H1 (cell line): ENCODE measurements at regions not wholly inside any gene's neighbourhood (a gene's known extent, or its start where the extent isn't known, plus 50 kb on each side); places are given as distances from the start of the nearest gene placed in this dataset.

Experiments
- CTCF ChIA-PET: fragments of 300-600 bp; sonication (Branson Sonifier 250); formaldehyde crosslinking; loops from one replicate; lab custom pipeline; 2021; ENCODE audit not compliant: partially characterized antibody; lab: Charles Lee
- POLR2A ChIA-PET: fragments of 300-600 bp; sonication (Branson Sonifier 250); formaldehyde crosslinking; loops from one replicate; lab custom pipeline; 2021; ENCODE audit warnings: inconsistent platforms; ENCODE audit not compliant: partially characterized antibody; lab: Charles Lee
- DNase-seq, 2 experiments: peaks; one replicate each; pipeline versions ENCODE4 v3.0.0 to v3.0.0-alpha.2; 2010 to 2022; ENCODE audit warnings: low spot score in 2 of 2, low read depth in 1 of 2, mixed read lengths in 1 of 2
- FAIRE-seq: peaks from 2 replicates; lab custom pipeline; 2011; peaks lifted over from hg19 to GRCh38; lab: Jason Lieb, UNC
- H2AFZ ChIP-seq: 2 replicates; pipeline ENCODE4 v1.8.1; 2012; ENCODE audit warnings: low read length, inconsistent platforms
- H2AK5ac ChIP-seq: 2 replicates; pipeline ENCODE4 v1.6.1; 2013; ENCODE audit warnings: low read depth, low read length
- H2BK120ac ChIP-seq: replicated peaks from 2 replicates; pipeline ENCODE3; 2013; ENCODE audit warnings: low read depth, low read length, inconsistent platforms
- H2BK12ac ChIP-seq: 2 replicates; pipeline ENCODE4 v1.6.1; 2013; ENCODE audit warnings: low read depth, low read length
- H2BK15ac ChIP-seq: 2 replicates; pipeline ENCODE4 v1.6.1; 2013; ENCODE audit warnings: low read length
- H2BK20ac ChIP-seq: 2 replicates; pipeline ENCODE4 v1.6.1; 2013; ENCODE audit warnings: low read length
- H2BK5ac ChIP-seq: 2 replicates; pipeline ENCODE4 v1.6.1; 2013; ENCODE audit warnings: low read depth, low read length
- H3K14ac ChIP-seq: 2 replicates; pipeline ENCODE4 v1.6.1; 2013; ENCODE audit warnings: inconsistent platforms; ENCODE audit not compliant: insufficient read length
- H3K18ac ChIP-seq: 2 replicates; pipeline ENCODE4 v1.6.1; 2013; ENCODE audit warnings: low read length; ENCODE audit errors: extremely low read depth
- H3K23ac ChIP-seq: 2 replicates; pipeline ENCODE4 v1.6.1; 2013; ENCODE audit warnings: inconsistent platforms; ENCODE audit not compliant: insufficient read length
- H3K23me2 ChIP-seq: 2 replicates; pipeline ENCODE4 v1.6.1; 2013; ENCODE audit warnings: low read depth, low read length
- H3K27ac ChIP-seq: 2 replicates; pipeline ENCODE4 v1.6.1; 2011; ENCODE audit warnings: low read depth, low read length, inconsistent platforms
- H3K27me3 ChIP-seq, 4 experiments: replicated peaks in 1 of 4; 1 replicate in 1 of 4; 2 replicates in 3 of 4; pipeline versions ENCODE4 v1.6.1 to v1.8.1; 2011 to 2013; ENCODE audit warnings: low read length in 3 of 4, mild to moderate bottlenecking in 3 of 4, inconsistent platforms in 2 of 4, mixed read lengths in 2 of 4, moderate library complexity in 1 of 4; ENCODE audit not compliant: control insufficient read depth in 3 of 4, insufficient read depth in 3 of 4; ENCODE audit errors: extremely low read depth in 1 of 4
- H3K36me3 ChIP-seq, 4 experiments: 2 replicates each; pipeline versions ENCODE4 v1.6.1 to v1.8.1; 2011 to 2013; ENCODE audit warnings: mild to moderate bottlenecking in 4 of 4, low read length in 3 of 4, moderate library complexity in 2 of 4, control low read depth in 1 of 4, inconsistent platforms in 1 of 4; ENCODE audit not compliant: insufficient read depth in 4 of 4, control insufficient read depth in 2 of 4
- H3K4ac ChIP-seq: replicated peaks from 2 replicates; pipeline ENCODE3; 2013; ENCODE audit warnings: low read length, low read depth, mixed read lengths, inconsistent platforms; ENCODE audit not compliant: insufficient read length
- H3K4me1 ChIP-seq, 4 experiments: replicated peaks in 1 of 4; 1 replicate in 1 of 4; 2 replicates in 3 of 4; pipeline versions ENCODE4 v1.6.1 to v1.8.1; 2011 to 2013; ENCODE audit warnings: low read length in 3 of 4, inconsistent platforms in 2 of 4, mixed read lengths in 1 of 4; ENCODE audit not compliant: insufficient read depth in 4 of 4, control insufficient read depth in 3 of 4
- H3K4me2 ChIP-seq, 2 experiments: 2 replicates each; pipeline versions ENCODE4 v1.6.1 to v1.8.1; 2011 to 2013; ENCODE audit warnings: low read depth in 2 of 2, low read length in 2 of 2, control low read depth in 1 of 2, inconsistent platforms in 1 of 2, mild to moderate bottlenecking in 1 of 2; ENCODE audit not compliant: insufficient read depth in 1 of 2
- H3K4me3 ChIP-seq, 4 experiments: fragments of 200-600, 300-600 bp in 1 of 4; sonication (generic), shearing (Covaris generic), sonication (Bioruptor Twin) in 1 of 4; 2 replicates each; pipeline versions ENCODE4 v1.5.1 to v1.8.1; 2011 to 2016; ENCODE audit warnings: low read length in 4 of 4, low read depth in 3 of 4, control low read depth in 2 of 4, inconsistent platforms in 2 of 4, mild to moderate bottlenecking in 2 of 4, mixed read lengths in 1 of 4, moderate library complexity in 1 of 4; ENCODE audit not compliant: insufficient read depth in 2 of 4; ENCODE audit errors: extremely low read depth in 1 of 4
- H3K56ac ChIP-seq: replicated peaks from 2 replicates; pipeline ENCODE3; 2013; ENCODE audit warnings: low read depth, mild to moderate bottlenecking, mixed read lengths, low read length, inconsistent platforms; ENCODE audit not compliant: insufficient read length
- H3K79me1 ChIP-seq: 2 replicates; pipeline ENCODE4 v1.6.1; 2013; ENCODE audit warnings: low read depth, low read length, control low read depth
- H3K79me2 ChIP-seq, 2 experiments: 2 replicates each; pipeline versions ENCODE4 v1.6.1 to v1.8.1; 2012 to 2013; ENCODE audit warnings: low read length in 2 of 2, mild to moderate bottlenecking in 2 of 2, inconsistent platforms in 1 of 2; ENCODE audit not compliant: insufficient read depth in 2 of 2, control insufficient read depth in 1 of 2
- H3K9ac ChIP-seq, 4 experiments: replicated peaks in 1 of 4; 1 replicate in 1 of 4; 2 replicates in 3 of 4; pipeline versions ENCODE4 v1.6.1 to v1.8.1; 2011 to 2013; ENCODE audit warnings: low read depth in 3 of 4, low read length in 3 of 4, control low read depth in 2 of 4, mild to moderate bottlenecking in 2 of 4, moderate library complexity in 2 of 4, inconsistent platforms in 1 of 4; ENCODE audit errors: extremely low read depth in 1 of 4
- H3K9me3 ChIP-seq, 2 experiments: 2 replicates each; pipeline versions ENCODE4 v1.6.1 to v1.8.1; 2012 to 2013; ENCODE audit warnings: mild to moderate bottlenecking in 2 of 2, moderate library complexity in 2 of 2, control low read depth in 1 of 2, inconsistent platforms in 1 of 2, low read depth in 1 of 2, low read length in 1 of 2, mixed read lengths in 1 of 2; ENCODE audit not compliant: insufficient read depth in 2 of 2
- H4K20me1 ChIP-seq, 2 experiments: replicated peaks in 1 of 2; 2 replicates each; pipeline versions ENCODE3 to v1.8.1; 2011 to 2013; ENCODE audit warnings: inconsistent platforms in 2 of 2, low read length in 2 of 2, mild to moderate bottlenecking in 1 of 2; ENCODE audit not compliant: insufficient read depth in 2 of 2, control insufficient read depth in 1 of 2
- H4K5ac ChIP-seq: 2 replicates; pipeline ENCODE4 v1.6.1; 2013; ENCODE audit warnings: low read length, low read depth, mixed read lengths, inconsistent platforms; ENCODE audit not compliant: insufficient read length
- H4K8ac ChIP-seq: 2 replicates; pipeline ENCODE4 v1.8.0; 2013; ENCODE audit warnings: mild to moderate bottlenecking, moderate library complexity, low read length, inconsistent platforms; ENCODE audit not compliant: insufficient read depth; ENCODE audit errors: extremely low read depth
- H4K91ac ChIP-seq: replicated peaks from 2 replicates; pipeline ENCODE3; 2013; ENCODE audit warnings: low read length, mixed read lengths, inconsistent platforms; ENCODE audit not compliant: insufficient read length
- CBX8 ChIP-seq: fragments of 300-800, 300-1000 bp; sonication (generic); IDR thresholded peaks from 2 replicates; pipeline ENCODE4 v1.7.1; 2016; ENCODE audit warnings: low read depth, low read length, borderline replicate concordance
- CHD2 ChIP-seq: IDR thresholded peaks from 2 replicates; pipeline ENCODE4 v1.6.1; 2012; ENCODE audit warnings: low read length, improper control_type of control experiment
- CTBP2 ChIP-seq: IDR thresholded peaks from 2 replicates; pipeline ENCODE4 v1.7.0; 2011; ENCODE audit warnings: borderline replicate concordance, mild to moderate bottlenecking, moderate library complexity, mixed read lengths, low read length; ENCODE audit not compliant: insufficient read depth, insufficient read length
- CTCF ChIP-seq, 3 experiments: IDR thresholded peaks; 1 replicate in 2 of 3; 2 replicates in 1 of 3; pipeline versions ENCODE4 v1.5.1 to v1.6.1; 2011; ENCODE audit warnings: low read length in 3 of 3, mild to moderate bottlenecking in 3 of 3, inconsistent platforms in 2 of 3, low read depth in 1 of 3, moderate library complexity in 1 of 3; ENCODE audit not compliant: insufficient read depth in 1 of 3; ENCODE audit errors: control extremely low read depth in 1 of 3
- HDAC2 ChIP-seq, 2 experiments: fragments of 300-600 bp in 1 of 2; sonication (generic) in 1 of 2; IDR thresholded peaks; 2 replicates each; pipeline ENCODE4 v1.6.1; 2011 to 2012; ENCODE audit warnings: low read depth in 2 of 2, low read length in 2 of 2, mild to moderate bottlenecking in 2 of 2, moderate library complexity in 2 of 2, borderline replicate concordance in 1 of 2, inconsistent platforms in 1 of 2
- JUN ChIP-seq: IDR thresholded peaks from 2 replicates; pipeline ENCODE4 v1.6.1; 2011; ENCODE audit warnings: low read depth, mild to moderate bottlenecking, improper control_type of control experiment, low read length
- RFX5 ChIP-seq: IDR thresholded peaks from 2 replicates; pipeline ENCODE4 v1.6.1; 2011; ENCODE audit warnings: low read depth, low read length, improper control_type of control experiment, borderline replicate concordance
- SP1 ChIP-seq: IDR thresholded peaks from 2 replicates; pipeline ENCODE4 v1.6.1; 2011; ENCODE audit warnings: low read depth, low read length
- SP4 ChIP-seq: IDR thresholded peaks from 2 replicates; pipeline ENCODE4 v1.6.1; 2012; ENCODE audit warnings: low read length, inconsistent platforms
- TAF1 ChIP-seq: IDR thresholded peaks from 2 replicates; pipeline ENCODE4 v1.6.1; 2011; ENCODE audit warnings: mild to moderate bottlenecking, low read depth, low read length
- TAF7 ChIP-seq: optimal IDR thresholded peaks from 2 replicates; pipeline ENCODE3; 2011; ENCODE audit warnings: low read depth, mild to moderate bottlenecking, inconsistent platforms, low read length, moderate library complexity, borderline replicate concordance
- TBP ChIP-seq: IDR thresholded peaks from 2 replicates; pipeline ENCODE4 v1.6.1; 2011; ENCODE audit warnings: low read depth, low read length, improper control_type of control experiment
- ZNF274 ChIP-seq: IDR thresholded peaks from 2 replicates; pipeline ENCODE4 v1.7.0; 2012; ENCODE audit warnings: low read length, borderline replicate concordance; ENCODE audit errors: extremely low read depth
- WGBS, 2 experiments: shearing (Covaris generic) in 1 of 2; methylation state at CpG; one replicate each; pipeline versions ENCODE4 v1.1.6 to v1.1.7; 2013 to 2015; ENCODE audit warnings: low lambda C conversion rate in 2 of 2, mixed read lengths in 2 of 2, inconsistent platforms in 1 of 2, low coverage in 1 of 2, missing lambda C conversion rate in 1 of 2; ENCODE audit not compliant: insufficient replicate concordance in 2 of 2, insufficient coverage in 1 of 2, insufficient read length in 1 of 2; ENCODE audit errors: extremely low coverage in 1 of 2, missing lambda C conversion rate in 1 of 2; 5-methylcytosine and 5-hydroxymethylcytosine counted together

GRCh38 chr10:90269699-90270098 is 568.3 kb downstream of the KIF20B start:
- POLR2A ChIA-PET, result interaction anchor here (0.6 kb wide), 1 partner anchor 12 kb away, joined by 3 read pairs; no protein-coding TSS in a partner anchor
- TF ChIP-seq JUN (no peak), CTBP2 (no peak), HDAC2 (IDR thresholded peaks at IDR 0.05; ENCODE audit: borderline replicate concordance in 1 of 2, low read depth in 2 of 2, low read length in 2 of 2) (no peak), RFX5 (no peak), SP1 (no peak), SP4 (no peak), CTCF (IDR thresholded peaks at IDR 0.05; ENCODE audit: control extremely low read depth in 1 of 3, insufficient read depth in 1 of 3, low read depth in 1 of 3, low read length in 3 of 3) (no peak), TBP (no peak), TAF1 (no peak), TAF7 (no peak), ZNF274 (no peak), CHD2 (no peak), CBX8 (no peak)

More at GRCh38 chr10:90269699-90270098, 568.3 kb downstream of the KIF20B start:
- H4K91ac ChIP-seq, result no peak overlapping the region
- H2AFZ ChIP-seq, result no peak overlapping the region
- 89% methylated on average over 2 of the region's 2 CpGs; no CpG with 5 or more reads in 1 of the 2 experiments for WGBS, 2 experiments
- H3K4ac ChIP-seq, result no peak overlapping the region
- H3K4me2 ChIP-seq, result no peak overlapping the region
- no peak overlapping the region for H3K18ac ChIP-seq
- H2BK120ac ChIP-seq, result no peak overlapping the region
- no peak overlapping the region for H2AK5ac ChIP-seq
- DNase-seq, result no peak
- H3K9ac ChIP-seq, result no peak overlapping the region
- H3K27ac ChIP-seq, result no peak overlapping the region
- no peak overlapping the region for H4K5ac ChIP-seq
- no peaks in the 10 kb centered on the region for H3K79me2 ChIP-seq
- no peaks in the 10 kb centered on the region for H4K20me1 ChIP-seq
- no peak overlapping the region for H3K23ac ChIP-seq
- H3K9me3 ChIP-seq, result no peaks in the 10 kb centered on the region
- H3K23me2 ChIP-seq, result no peaks in the 10 kb centered on the region
- no peak overlapping the region for H3K14ac ChIP-seq
- FAIRE-seq, result no peak
- no peak overlapping the region for H2BK20ac ChIP-seq
- no peaks in the 10 kb centered on the region for H3K79me1 ChIP-seq
- no peak overlapping the region for H3K4me3 ChIP-seq
- H3K4me1 ChIP-seq, result no peaks in the 10 kb centered on the region
- no peak overlapping the region for H4K8ac ChIP-seq
- no peak overlapping the region for H2BK5ac ChIP-seq
- no peaks in the 10 kb centered on the region for H3K27me3 ChIP-seq
- H2BK12ac ChIP-seq, result no peak overlapping the region
- H3K36me3 ChIP-seq, result no peaks in the 10 kb centered on the region
- CTCF ChIA-PET, result interaction anchor here (1.5 kb wide), 1 partner anchor 18 kb away, joined by 3 read pairs; no protein-coding TSS in a partner anchor
- no peak overlapping the region for H3K56ac ChIP-seq
- no peak overlapping the region for H2BK15ac ChIP-seq
